Activated gamma-delta T cell treated with anti-CD3 and anti-CD28 coated beads, Interleukin-2, amount 50 U/mL, for 16 hours (primary cell): ENCODE measurements at regions not wholly inside any gene's neighbourhood (a gene's known extent, or its start where the extent isn't known, plus 50 kb on each side); places are given as distances from the start of the nearest gene placed in this dataset.

ENCODE experiments used
- DNase-seq: peaks from one replicate; pipeline ENCODE4 v3.0.0-alpha.2; 2020; ENCODE audit warnings: low read depth

GRCh38 chr9:129489838-129490582 is 130.9 kb downstream of the C9orf50 start:
- DNase-seq: no peak

- no peak for DNase-seq
Measured at GRCh38 chr9:129487658-129488483, 133.0 kb downstream of the C9orf50 start.

GRCh38 chr9:129486756-129487657 is 133.9 kb downstream of the C9orf50 start:
- DNase-seq: no peak

GRCh38 chr9:129485145-129485774 is 135.6 kb downstream of the C9orf50 start:
- DNase-seq: no peak

- no peak for DNase-seq
Measured at GRCh38 chr9:129484352-129485000, 136.4 kb downstream of the C9orf50 start.

- no peak for DNase-seq
Measured at GRCh38 chr9:129483415-129484351, 137.2 kb downstream of the C9orf50 start.

- DNase-seq: no peak
Measured at GRCh38 chr9:129482521-129483414, 138.1 kb downstream of the C9orf50 start.

GRCh38 chr9:129481810-129482511 is 138.9 kb downstream of the C9orf50 start:
- DNase-seq: no peak

- DNase-seq: no peak
Measured at GRCh38 chr9:129481424-129481809, 139.5 kb downstream of the C9orf50 start.

GRCh38 chr9:129480745-129481144 is 140.2 kb downstream of the C9orf50 start:
- DNase-seq: no peak

- DNase-seq: no peak
Measured at GRCh38 chr9:129480227-129480626, 140.7 kb downstream of the C9orf50 start.

- DNase-seq: no peak
Measured at GRCh38 chr9:129479631-129480011, 141.3 kb downstream of the C9orf50 start.

- no peak for DNase-seq
Measured at GRCh38 chr9:129478961-129479630, 141.8 kb downstream of the C9orf50 start.

GRCh38 chr9:129478461-129478860 is 142.4 kb downstream of the C9orf50 start:
- no peak for DNase-seq

- DNase-seq: no peak
Measured at GRCh38 chr9:129476821-129477611, 143.9 kb downstream of the C9orf50 start.

- DNase-seq: no peak
Measured at GRCh38 chr9:129474740-129475404, 146.0 kb downstream of the C9orf50 start.
